Upper lobe of right lung (tissue), 1 donor: ENCODE measurements at regions not wholly inside any gene's neighbourhood (a gene's known extent, or its start where the extent isn't known, plus 50 kb on each side); places are given as distances from the start of the nearest gene placed in this dataset.

Source experiments
- ATAC-seq: fragments of 200-7000 bp; cut with Tn5 transposase; one replicate; pipeline ENCODE4 v1.9.1; 2020; ENCODE audit warnings: mild to moderate bottlenecking, moderate library complexity
- DNase-seq: peaks from one replicate; pipeline ENCODE4 v3.0.0-alpha.2; 2020
- H3K27ac ChIP-seq: fragments of 200-600 bp; one replicate; pipeline ENCODE4 v1.8.0; 2022
- H3K27me3 ChIP-seq: fragments of 200-600 bp; one replicate; pipeline ENCODE4 v1.8.0; 2022; ENCODE audit warnings: mild to moderate bottlenecking
- H3K36me3 ChIP-seq: fragments of 200-600 bp; one replicate; pipeline ENCODE4 v1.8.0; 2022
- H3K4me1 ChIP-seq: fragments of 200-600 bp; one replicate; pipeline ENCODE4 v1.8.0; 2022
- H3K4me3 ChIP-seq: fragments of 200-600 bp; one replicate; pipeline ENCODE4 v1.8.0; 2022; ENCODE audit warnings: mild to moderate bottlenecking
- H3K9me3 ChIP-seq: fragments of 200-600 bp; one replicate; pipeline ENCODE4 v1.8.0; 2022
- CTCF ChIP-seq: fragments of 200-600 bp; IDR thresholded peaks from one replicate; pipeline ENCODE4 v1.8.0; 2022; ENCODE audit warnings: antibody characterized with exemption
- intact Hi-C: fragments of 100-400 bp; cut with DNase I; formaldehyde crosslinking; loops from one replicate; pipeline ENCODE4 v1.11.0; 2022
- donor health status: DM: no; HTN: yes; CAD: no; lungs with severe emphysema.

DNA sequence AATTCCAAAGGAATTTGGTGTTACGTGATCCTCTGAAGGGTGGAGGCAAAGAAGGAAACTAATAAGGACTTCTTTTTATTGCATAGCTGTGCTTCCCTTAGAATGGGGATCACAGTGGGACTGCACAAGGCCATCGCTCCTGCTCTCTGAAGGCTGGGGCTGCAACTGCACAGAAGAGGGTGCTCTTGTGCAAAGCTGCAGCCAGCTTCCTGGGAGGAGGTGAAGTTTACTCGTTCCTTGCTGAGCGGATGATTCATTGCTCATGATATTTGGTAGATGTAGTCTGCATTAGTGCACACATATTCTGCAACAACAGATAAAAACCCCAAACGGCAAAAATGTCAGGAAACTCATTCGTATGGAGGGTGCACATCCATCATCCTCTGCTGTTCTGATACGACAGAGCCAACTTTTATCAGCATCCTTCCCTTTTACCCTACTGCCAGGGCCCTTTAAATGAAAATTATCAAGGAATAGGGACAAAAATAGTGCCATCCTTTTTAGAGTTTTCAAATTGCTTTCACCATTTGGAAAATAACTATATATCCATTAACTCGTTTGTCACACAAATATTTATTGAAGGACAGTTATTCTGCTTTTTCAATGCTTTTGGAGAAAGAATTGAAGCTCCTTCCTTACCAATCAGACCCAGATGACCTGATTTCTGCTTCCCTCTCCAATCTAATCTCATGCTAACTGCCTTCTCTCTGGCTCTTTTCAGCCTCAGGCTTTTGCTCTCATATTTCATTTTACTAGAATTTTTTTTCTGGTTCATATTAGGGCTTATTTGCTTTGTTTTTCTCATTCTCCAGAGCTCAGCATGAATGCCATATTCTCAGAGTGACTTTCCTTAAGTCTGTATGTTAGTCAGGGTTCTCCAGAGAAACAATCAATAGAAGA is 263.6 kb downstream of the DUSP10 start:
- ATAC-seq (peak; percentile 83), DNase-seq (no peak)
- no peaks in the 10 kb centered on the region for H3K4me1 ChIP-seq
- H3K4me3 ChIP-seq, result no peak overlapping the region
- TF ChIP-seq CTCF, result peak; percentile 54
- H3K36me3 ChIP-seq, result no peaks in the 10 kb centered on the region
- H3K9me3 ChIP-seq, result no peaks in the 10 kb centered on the region
- H3K27me3 ChIP-seq, result no peaks in the 10 kb centered on the region
- intact Hi-C loops, result no loop called here
- no peak overlapping the region for H3K27ac ChIP-seq

GRCh38 chr1:221487781-221488524 is 253.9 kb downstream of the DUSP10 start:
- no peaks in the 10 kb centered on the region for H3K4me1 ChIP-seq
- ATAC-seq (no peak), DNase-seq (no peak)
- no peaks in the 10 kb centered on the region for H3K9me3 ChIP-seq
- H3K4me3 ChIP-seq, result no peak overlapping the region
- no peak overlapping the region for H3K27ac ChIP-seq
- intact Hi-C loops, result loop anchor here (5.0 kb wide), 1 partner anchor 134 kb away; no protein-coding TSS in a partner anchor
- H3K27me3 ChIP-seq, result no peaks in the 10 kb centered on the region
- no peaks in the 10 kb centered on the region for H3K36me3 ChIP-seq
- no peak for TF ChIP-seq CTCF

- intact Hi-C loops, result loop anchor here (5.0 kb wide), 1 partner anchor 134 kb away; no protein-coding TSS in a partner anchor
- TF ChIP-seq CTCF, result no peak
- Histone ChIP-seq H3K36me3 (no peaks in the 10 kb centered on the region), H3K9me3 (no peaks in the 10 kb centered on the region), H3K27me3 (no peaks in the 10 kb centered on the region), H3K27ac (no peak overlapping the region), H3K4me3 (no peak overlapping the region), H3K4me1 (no peaks in the 10 kb centered on the region)
- DNase-seq (no peak), ATAC-seq (no peak)
Observed at GRCh38 chr1:221488550-221488949, 253.3 kb downstream of the DUSP10 start.

DNA sequence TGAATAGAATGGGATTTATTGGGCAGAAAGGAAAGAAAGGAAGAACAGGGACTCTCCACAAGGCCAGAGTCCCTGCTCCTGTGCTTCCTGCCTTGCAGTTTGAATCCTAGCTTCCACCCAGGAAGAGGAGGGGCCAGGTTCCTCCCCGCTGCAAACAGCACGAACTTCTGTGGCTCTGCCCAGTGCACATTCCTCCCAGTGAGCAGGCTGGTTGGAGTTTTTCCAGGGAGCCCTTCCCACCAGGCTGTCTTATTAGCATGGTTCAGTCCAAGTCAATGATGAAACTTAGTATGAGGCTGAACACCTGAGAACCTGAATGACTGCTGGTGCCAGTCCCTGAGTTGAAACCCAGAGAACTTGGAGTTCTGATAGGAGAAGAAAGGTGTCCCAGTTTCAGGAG is 247.2 kb downstream of the DUSP10 start:
- no peak for TF ChIP-seq CTCF
- no peak for DNase-seq
- H3K36me3 ChIP-seq, result no peaks in the 10 kb centered on the region

GRCh38 chr1:221497046-221497445 is 244.8 kb downstream of the DUSP10 start:
- intact Hi-C loops, result no loop called here
- Histone ChIP-seq H3K27ac (no peak overlapping the region), H3K4me1 (no peaks in the 10 kb centered on the region), H3K27me3 (no peaks in the 10 kb centered on the region), H3K4me3 (no peak overlapping the region), H3K36me3 (no peaks in the 10 kb centered on the region), H3K9me3 (no peaks in the 10 kb centered on the region)
- ATAC-seq, result no peak
- no peak for TF ChIP-seq CTCF
- DNase-seq, result no peak

More for the DNA sequence above, 247.2 kb downstream of the DUSP10 start:
- H3K4me1 ChIP-seq, result no peaks in the 10 kb centered on the region
- H3K27ac ChIP-seq, result no peak overlapping the region
- H3K27me3 ChIP-seq, result no peaks in the 10 kb centered on the region
- intact Hi-C loops, result no loop called here
- H3K4me3 ChIP-seq, result no peak overlapping the region
- no peaks in the 10 kb centered on the region for H3K9me3 ChIP-seq
- peak; percentile 65 for ATAC-seq
